Karpas-422 (cell line): ENCODE measurements at regions not wholly inside any gene's neighbourhood (a gene's known extent, or its start where the extent isn't known, plus 50 kb on each side); places are given as distances from the start of the nearest gene placed in this dataset.
"Not testable (repeated sequence)": the region's sequence is repeated elsewhere in the genome, so short reads cannot be mapped to it uniquely, and the experiment has no call there.

Experiments
- DNase-seq: peaks from one replicate; pipeline ENCODE4 v3.0.0-alpha.2; 2015
- H2AFZ ChIP-seq: fragments of 200-600 bp; sonication (generic); 2 replicates; pipeline ENCODE4 v1.6.1; 2014; ENCODE audit warnings: antibody characterized with exemption, low read length, mixed read lengths
- H3K27ac ChIP-seq: fragments of 200-600 bp; sonication (generic); 2 replicates; pipeline ENCODE4 v1.5.1; 2014; ENCODE audit warnings: mild to moderate bottlenecking, low read length, moderate library complexity
- H3K27me3 ChIP-seq: fragments of 200-600 bp; sonication (generic); 2 replicates; pipeline ENCODE4 v1.6.1; 2014; ENCODE audit warnings: low read length, mixed read lengths
- H3K36me3 ChIP-seq: fragments of 200-600 bp; sonication (generic); 2 replicates; pipeline ENCODE4 v1.6.1; 2014; ENCODE audit warnings: low read length, mixed read lengths; ENCODE audit not compliant: insufficient read depth
- H3K4me1 ChIP-seq: fragments of 200-600 bp; sonication (generic); 2 replicates; pipeline ENCODE4 v1.6.1; 2014; ENCODE audit warnings: mild to moderate bottlenecking, low read length, mixed read lengths
- H3K4me2 ChIP-seq: fragments of 200-600 bp; sonication (generic); 2 replicates; pipeline ENCODE4 v1.6.1; 2014; ENCODE audit warnings: low read length, low read depth, mild to moderate bottlenecking; ENCODE audit not compliant: poor library complexity, severe bottlenecking
- H3K4me3 ChIP-seq: fragments of 200-600 bp; sonication (generic); 2 replicates; pipeline ENCODE4 v1.5.1; 2014; ENCODE audit warnings: mild to moderate bottlenecking, antibody characterized with exemption, low read length, mixed read lengths
- H3K79me2 ChIP-seq: fragments of 200-600 bp; sonication (generic); 2 replicates; pipeline ENCODE4 v1.6.1; 2014; ENCODE audit warnings: mild to moderate bottlenecking, low read length, mixed read lengths
- H3K9ac ChIP-seq: fragments of 200-600 bp; sonication (generic); 2 replicates; pipeline ENCODE4 v1.6.0; 2014; ENCODE audit warnings: low read length
- H3K9me2 ChIP-seq: fragments of 200-600 bp; sonication (generic), shearing (Covaris generic); replicated peaks from 2 replicates; pipeline ENCODE4 v1.6.0; 2014; ENCODE audit warnings: mild to moderate bottlenecking, low read length, moderate library complexity; ENCODE audit not compliant: insufficient read depth
- H3K9me3 ChIP-seq: fragments of 300-700, 200-600 bp; sonication (generic); 2 replicates; pipeline ENCODE4 v1.6.1; 2014; ENCODE audit warnings: low read length, mixed read lengths
- H4K20me1 ChIP-seq: fragments of 200-600 bp; sonication (generic); 2 replicates; pipeline ENCODE4 v1.6.1; 2014; ENCODE audit warnings: mild to moderate bottlenecking, antibody characterized with exemption, low read length, low read depth; ENCODE audit not compliant: insufficient read depth

DNA sequence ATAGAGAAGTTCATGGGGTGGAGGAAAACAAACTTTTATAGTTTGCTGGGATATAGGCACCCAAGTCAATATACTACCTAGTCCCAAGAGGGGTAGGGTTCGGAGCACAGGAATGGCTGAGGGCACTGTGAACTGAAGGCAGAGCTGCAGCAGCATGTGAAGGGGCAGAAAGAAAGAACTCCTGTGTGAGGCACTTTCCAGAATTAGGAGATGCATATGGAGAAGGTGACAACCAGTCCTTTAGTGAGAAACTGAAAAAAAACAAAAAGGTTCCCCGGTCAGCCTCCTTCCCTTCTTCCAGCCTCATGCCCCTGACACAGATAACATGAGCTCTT is 429.1 kb downstream of the DSC3 start:
- Histone ChIP-seq H3K79me2 (no peaks in the 10 kb centered on the region), H4K20me1 (no peaks in the 10 kb centered on the region)

DNA sequence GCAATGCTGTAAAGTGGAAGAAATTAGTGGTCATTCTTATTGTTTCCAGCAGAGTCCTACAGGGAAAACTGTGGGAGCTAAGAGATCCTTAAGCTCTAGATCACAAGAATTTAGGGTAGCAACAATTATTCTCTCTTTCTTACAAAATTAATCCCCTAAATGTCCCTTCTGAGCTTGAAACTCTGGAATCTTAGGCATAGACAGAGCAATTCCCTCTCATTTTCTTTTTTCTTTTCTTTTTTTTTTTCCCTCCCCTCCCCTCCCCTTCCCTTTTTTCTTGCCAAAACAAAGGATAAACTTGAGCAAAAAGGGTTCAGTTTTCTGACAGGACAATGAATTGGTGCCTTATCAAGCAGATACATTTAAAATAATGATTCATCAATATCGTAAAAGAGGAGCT is 441.0 kb downstream of the DSC3 start:
- no peaks in the 10 kb centered on the region for H3K9me3 ChIP-seq
- no peak overlapping the region for H3K27ac ChIP-seq
- H3K4me1 ChIP-seq = no peaks in the 10 kb centered on the region
- no peak overlapping the region for H3K4me2 ChIP-seq
- H4K20me1 ChIP-seq = no peaks in the 10 kb centered on the region
- DNase-seq = no peak
- H3K36me3 ChIP-seq = no peaks in the 10 kb centered on the region
- H3K9me2 ChIP-seq = no peaks in the 10 kb centered on the region
- H3K79me2 ChIP-seq = no peaks in the 10 kb centered on the region
- no peaks in the 10 kb centered on the region for H3K27me3 ChIP-seq
- H2AFZ ChIP-seq = no peak overlapping the region
- no peak overlapping the region for H3K9ac ChIP-seq
- no peak overlapping the region for H3K4me3 ChIP-seq

More for the DNA sequence above, 429.1 kb downstream of the DSC3 start:
- Histone ChIP-seq H3K36me3 (no peaks in the 10 kb centered on the region), H2AFZ (no peak overlapping the region), H3K27ac (no peak overlapping the region), H3K9me3 (no peaks in the 10 kb centered on the region), H3K4me3 (no peak overlapping the region), H3K9ac (no peak overlapping the region), H3K4me1 (no peaks in the 10 kb centered on the region), H3K27me3 (no peaks in the 10 kb centered on the region), H3K9me2 (no peaks in the 10 kb centered on the region), H3K4me2 (no peak overlapping the region)
- no peak for DNase-seq

DNA sequence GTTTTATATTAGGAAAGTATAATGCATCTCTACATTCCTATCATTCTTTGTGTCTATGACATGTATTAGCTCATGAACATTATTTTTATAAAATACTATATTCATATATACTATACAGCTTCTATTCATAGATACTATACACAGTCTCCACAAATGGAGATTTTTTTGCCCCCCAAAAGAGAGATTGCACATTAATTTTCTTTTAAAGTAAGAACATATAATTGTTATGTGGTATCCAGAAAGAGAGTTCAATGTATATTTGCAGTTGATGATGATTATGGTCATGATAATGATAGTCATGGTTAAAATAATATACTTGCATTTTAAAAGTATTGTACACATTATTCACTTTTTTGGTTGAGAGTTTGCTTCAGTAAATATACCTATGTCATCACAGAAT is 445.3 kb downstream of the DSC3 start:
- Histone ChIP-seq H3K79me2 (no peaks in the 10 kb centered on the region), H3K9me3 (no peaks in the 10 kb centered on the region), H3K4me1 (no peaks in the 10 kb centered on the region), H3K27ac (no peak overlapping the region), H3K9ac (no peak overlapping the region), H3K4me2 (no peak overlapping the region), H4K20me1 (no peaks in the 10 kb centered on the region), H3K27me3 (no peaks in the 10 kb centered on the region), H3K36me3 (no peaks in the 10 kb centered on the region), H2AFZ (no peak overlapping the region), H3K9me2 (no peaks in the 10 kb centered on the region), H3K4me3 (no peak overlapping the region)
- no peak for DNase-seq

DNA sequence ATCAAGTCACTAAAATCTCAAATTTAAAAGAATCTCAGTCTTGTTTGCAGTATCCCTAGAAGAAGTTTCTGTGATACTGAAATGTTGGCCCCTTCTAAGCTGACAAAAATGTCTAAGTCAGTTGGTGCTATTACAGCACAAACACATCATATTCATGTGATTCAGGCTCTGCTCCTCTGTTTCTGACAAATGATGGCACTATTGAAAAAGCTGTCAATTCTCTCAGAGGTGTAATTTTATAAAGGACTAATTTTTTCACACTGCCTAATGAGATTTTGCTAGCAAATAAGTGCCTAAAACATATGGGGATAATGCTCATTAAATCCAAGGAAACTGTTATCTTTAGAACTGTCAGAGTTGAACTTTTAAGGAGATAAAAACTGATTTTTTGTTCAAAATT is 445.9 kb downstream of the DSC3 start:
- H3K79me2 ChIP-seq = no peaks in the 10 kb centered on the region
- H3K4me3 ChIP-seq = no peak overlapping the region
- no peaks in the 10 kb centered on the region for H3K36me3 ChIP-seq
- H3K27me3 ChIP-seq = no peaks in the 10 kb centered on the region
- H3K4me2 ChIP-seq = no peak overlapping the region
- no peaks in the 10 kb centered on the region for H3K9me3 ChIP-seq
- no peaks in the 10 kb centered on the region for H3K4me1 ChIP-seq
- H3K9me2 ChIP-seq = no peaks in the 10 kb centered on the region
- H3K27ac ChIP-seq = no peak overlapping the region
- H3K9ac ChIP-seq = no peak overlapping the region
- DNase-seq = no peak
- H4K20me1 ChIP-seq = no peaks in the 10 kb centered on the region
- H2AFZ ChIP-seq = no peak overlapping the region

DNA sequence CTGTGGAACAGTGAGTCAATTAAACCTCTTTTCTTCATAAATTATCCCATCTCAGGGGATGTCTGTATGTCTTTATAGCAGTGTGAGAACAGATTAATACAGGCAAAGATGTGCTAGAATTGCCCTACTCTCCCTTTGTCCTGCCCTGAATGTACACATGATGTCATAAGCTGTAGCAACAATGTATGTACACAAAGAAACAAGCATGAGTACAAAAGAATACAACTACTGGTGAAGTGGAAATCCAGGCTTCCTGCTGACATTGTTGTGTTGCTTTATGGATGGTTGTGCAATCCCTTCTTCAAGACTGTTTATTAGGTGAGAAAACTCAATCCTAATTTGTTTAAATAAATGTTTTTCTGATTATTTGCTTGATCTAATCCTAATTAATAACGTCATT is 446.6 kb downstream of the DSC3 start:
- Histone ChIP-seq H3K9ac (no peak overlapping the region), H3K27ac (no peak overlapping the region), H3K4me1 (no peaks in the 10 kb centered on the region), H3K4me2 (no peak overlapping the region), H3K27me3 (no peaks in the 10 kb centered on the region), H2AFZ (no peak overlapping the region), H3K9me3 (no peaks in the 10 kb centered on the region), H4K20me1 (no peaks in the 10 kb centered on the region), H3K9me2 (no peaks in the 10 kb centered on the region), H3K36me3 (no peaks in the 10 kb centered on the region), H3K79me2 (no peaks in the 10 kb centered on the region), H3K4me3 (no peak overlapping the region)
- no peak for DNase-seq

DNA sequence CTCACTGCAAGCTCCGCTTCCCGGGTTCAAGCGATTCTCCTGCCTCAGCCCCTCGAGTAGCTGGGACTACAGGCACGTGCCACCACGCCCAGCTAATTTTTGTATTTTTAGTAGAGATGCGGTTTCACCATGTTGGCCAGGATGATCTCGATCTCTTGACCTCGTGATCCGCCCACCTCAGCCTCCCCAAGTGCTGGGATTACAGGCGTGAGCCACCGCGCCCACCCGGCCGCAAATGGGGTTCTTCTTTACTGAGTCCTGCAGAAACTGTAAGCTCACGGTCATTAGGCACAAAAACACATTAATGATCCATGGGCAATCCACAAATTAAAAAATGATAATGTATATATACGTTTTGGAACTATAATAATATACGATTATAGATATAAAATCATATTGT is 447.6 kb downstream of the DSC3 start:
- H3K27ac ChIP-seq, H4K20me1 ChIP-seq: not testable (repeated sequence)

DNA sequence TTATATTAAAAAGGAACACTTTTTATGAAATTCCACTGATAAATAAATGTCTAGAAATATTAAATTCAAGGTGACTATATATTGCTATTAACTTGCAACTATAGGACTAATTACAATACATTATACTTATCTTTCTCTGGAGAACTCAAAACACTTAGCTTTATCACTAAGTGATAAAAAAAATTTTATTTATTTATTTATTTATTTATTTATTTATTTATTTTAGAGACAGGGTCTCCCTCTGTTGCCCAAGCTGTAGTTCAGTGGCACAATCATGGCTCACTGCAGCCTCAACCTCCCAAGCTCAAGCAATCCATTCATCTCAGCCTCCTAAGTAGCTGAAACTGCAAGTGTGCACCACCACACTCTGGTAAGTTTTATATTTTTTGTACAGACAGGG is 451.1 kb downstream of the DSC3 start:
- Histone ChIP-seq H3K9me2 (no peaks in the 10 kb centered on the region), H3K79me2 (no peaks in the 10 kb centered on the region), H3K9ac (no peak overlapping the region), H3K4me1 (no peaks in the 10 kb centered on the region), H4K20me1 (no peaks in the 10 kb centered on the region), H3K9me3 (no peaks in the 10 kb centered on the region), H3K36me3 (no peaks in the 10 kb centered on the region), H3K4me3 (no peak overlapping the region), H3K27ac (no peak overlapping the region), H2AFZ (no peak overlapping the region), H3K4me2 (no peak overlapping the region), H3K27me3 (no peaks in the 10 kb centered on the region)
- DNase-seq = no peak

More for the DNA sequence above, 447.6 kb downstream of the DSC3 start:
- H3K9me3 ChIP-seq, H3K9ac ChIP-seq, H2AFZ ChIP-seq, DNase-seq, H3K4me3 ChIP-seq, H3K27me3 ChIP-seq, H3K79me2 ChIP-seq, H3K9me2 ChIP-seq, H3K4me2 ChIP-seq, H3K4me1 ChIP-seq, H3K36me3 ChIP-seq: not testable (repeated sequence)

DNA sequence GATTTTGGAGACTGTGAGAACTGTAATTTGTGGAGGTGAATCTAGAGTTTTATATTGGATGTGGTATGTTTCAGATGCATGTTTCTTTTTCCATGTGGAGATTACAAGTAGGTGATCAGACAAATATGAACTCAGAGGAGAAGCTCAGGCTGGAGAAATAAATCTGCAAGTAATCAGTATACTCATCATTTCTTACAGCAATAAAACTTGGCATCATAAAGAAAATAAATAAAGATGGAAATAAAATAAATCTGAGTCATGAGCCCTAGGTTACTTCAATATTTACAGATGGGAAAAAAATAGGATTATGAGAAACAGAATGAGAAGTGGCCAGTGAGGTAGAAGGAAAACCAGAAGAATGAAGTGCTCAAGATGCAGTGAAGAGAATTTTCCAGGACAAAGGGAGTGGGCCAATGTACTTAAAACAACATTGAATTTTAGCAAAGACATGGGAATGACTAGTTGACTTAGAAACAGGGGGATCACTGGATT is 453.8 kb downstream of the DSC3 start:
- no peak for DNase-seq
- Histone ChIP-seq H3K27ac (no peak overlapping the region), H3K36me3 (no peaks in the 10 kb centered on the region), H3K4me3 (no peak overlapping the region), H3K9me3 (no peaks in the 10 kb centered on the region), H4K20me1 (no peaks in the 10 kb centered on the region), H2AFZ (no peak overlapping the region), H3K27me3 (no peaks in the 10 kb centered on the region), H3K9ac (no peak overlapping the region), H3K4me1 (no peaks in the 10 kb centered on the region), H3K79me2 (no peaks in the 10 kb centered on the region), H3K9me2 (no peaks in the 10 kb centered on the region), H3K4me2 (no peak overlapping the region)

DNA sequence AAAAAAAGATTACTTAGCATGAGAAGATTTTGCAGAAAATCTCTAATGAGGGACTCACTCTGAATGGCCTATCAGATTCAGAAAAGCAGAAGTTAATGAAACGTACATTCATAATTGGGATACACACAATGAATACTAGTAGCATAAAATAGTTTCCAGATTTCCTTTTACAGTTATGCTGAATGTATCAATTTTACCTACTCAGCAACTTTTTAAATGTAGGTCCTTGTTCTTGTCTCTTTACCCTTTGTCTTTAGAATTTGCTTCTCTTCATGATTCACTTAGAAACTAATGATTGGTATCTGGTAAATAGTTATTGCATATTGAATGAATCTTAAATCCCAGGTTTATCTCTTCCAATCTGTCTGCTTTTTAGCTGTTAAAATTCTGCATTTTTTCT is 458.8 kb downstream of the DSC3 start:
- H3K4me2 ChIP-seq = no peak overlapping the region
- H3K79me2 ChIP-seq = no peaks in the 10 kb centered on the region
- H3K9me3 ChIP-seq = no peaks in the 10 kb centered on the region

More for the DNA sequence above, 458.8 kb downstream of the DSC3 start:
- H3K27me3 ChIP-seq = no peaks in the 10 kb centered on the region
- H3K9me2 ChIP-seq = no peaks in the 10 kb centered on the region
- no peaks in the 10 kb centered on the region for H3K4me1 ChIP-seq
- no peak overlapping the region for H3K9ac ChIP-seq
- no peak for DNase-seq
- H3K27ac ChIP-seq = no peak overlapping the region
- no peak overlapping the region for H2AFZ ChIP-seq
- no peak overlapping the region for H3K4me3 ChIP-seq
- H4K20me1 ChIP-seq = no peaks in the 10 kb centered on the region
- no peaks in the 10 kb centered on the region for H3K36me3 ChIP-seq
